ENCODE measurements at regions not wholly inside any gene's neighbourhood (a gene's known extent, or its start where the extent isn't known, plus 50 kb on each side); places are given as distances from the start of the nearest gene placed in this dataset.

- Histone ChIP-seq H3F3A (ENCODE audit: insufficient read depth, low read length, poor library complexity, severe bottlenecking) (no peaks in the 10 kb centered on the region), H3K27me3 (ENCODE audit: insufficient read depth, low read depth, low read length) (no peaks in the 10 kb centered on the region), H3K9me2 (ENCODE audit: insufficient read depth, low read length) (no peaks in the 10 kb centered on the region), H2AFZ (ENCODE audit: low read depth, low read length) (no peak overlapping the region), H3K9ac (ENCODE audit: low read length) (no peak overlapping the region), H3K27ac (ENCODE audit: low read length) (no peak overlapping the region), H3K79me2 (replicated peaks; ENCODE audit: insufficient read depth, low read length) (no peaks in the 10 kb centered on the region), H4K20me1 (ENCODE audit: insufficient read depth) (no peaks in the 10 kb centered on the region), H3K4me3 (ENCODE audit: low read length) (no peak overlapping the region), H3K9me3 (ENCODE audit: low read length) (no peaks in the 10 kb centered on the region), H3K4me2 (ENCODE audit: low read length) (no peak overlapping the region), H3K36me3 (ENCODE audit: insufficient read depth, low read length) (no peaks in the 10 kb centered on the region)
- TF ChIP-seq TAF1 (IDR thresholded peaks at IDR 0.05; ENCODE audit: low read depth) (no peak), MXI1 (conservative IDR thresholded peaks at IDR 0.05; ENCODE audit: poor library complexity, severe bottlenecking) (no peak), CTCF (IDR thresholded peaks at IDR 0.05; ENCODE audit: poor library complexity, severe bottlenecking) (no peak), POLR2AphosphoS5 (IDR thresholded peaks at IDR 0.05) (no peak), RAD21 (conservative IDR thresholded peaks at IDR 0.05) (no peak), EZH2 (IDR thresholded peaks at IDR 0.05; ENCODE audit: borderline replicate concordance, insufficient read depth, low read length, poor library complexity, severe bottlenecking) (no peak), EP300 (conservative IDR thresholded peaks at IDR 0.05; ENCODE audit: poor library complexity, severe bottlenecking) (no peak), SMC3 (conservative IDR thresholded peaks at IDR 0.05; ENCODE audit: poor library complexity) (no peak)
- TF ChIP-seq, protein P1, sequence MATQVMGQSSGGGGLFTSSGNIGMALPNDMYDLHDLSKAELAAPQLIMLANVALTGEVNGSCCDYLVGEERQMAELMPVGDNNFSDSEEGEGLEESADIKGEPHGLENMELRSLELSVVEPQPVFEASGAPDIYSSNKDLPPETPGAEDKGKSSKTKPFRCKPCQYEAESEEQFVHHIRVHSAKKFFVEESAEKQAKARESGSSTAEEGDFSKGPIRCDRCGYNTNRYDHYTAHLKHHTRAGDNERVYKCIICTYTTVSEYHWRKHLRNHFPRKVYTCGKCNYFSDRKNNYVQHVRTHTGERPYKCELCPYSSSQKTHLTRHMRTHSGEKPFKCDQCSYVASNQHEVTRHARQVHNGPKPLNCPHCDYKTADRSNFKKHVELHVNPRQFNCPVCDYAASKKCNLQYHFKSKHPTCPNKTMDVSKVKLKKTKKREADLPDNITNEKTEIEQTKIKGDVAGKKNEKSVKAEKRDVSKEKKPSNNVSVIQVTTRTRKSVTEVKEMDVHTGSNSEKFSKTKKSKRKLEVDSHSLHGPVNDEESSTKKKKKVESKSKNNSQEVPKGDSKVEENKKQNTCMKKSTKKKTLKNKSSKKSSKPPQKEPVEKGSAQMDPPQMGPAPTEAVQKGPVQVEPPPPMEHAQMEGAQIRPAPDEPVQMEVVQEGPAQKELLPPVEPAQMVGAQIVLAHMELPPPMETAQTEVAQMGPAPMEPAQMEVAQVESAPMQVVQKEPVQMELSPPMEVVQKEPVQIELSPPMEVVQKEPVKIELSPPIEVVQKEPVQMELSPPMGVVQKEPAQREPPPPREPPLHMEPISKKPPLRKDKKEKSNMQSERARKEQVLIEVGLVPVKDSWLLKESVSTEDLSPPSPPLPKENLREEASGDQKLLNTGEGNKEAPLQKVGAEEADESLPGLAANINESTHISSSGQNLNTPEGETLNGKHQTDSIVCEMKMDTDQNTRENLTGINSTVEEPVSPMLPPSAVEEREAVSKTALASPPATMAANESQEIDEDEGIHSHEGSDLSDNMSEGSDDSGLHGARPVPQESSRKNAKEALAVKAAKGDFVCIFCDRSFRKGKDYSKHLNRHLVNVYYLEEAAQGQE (IDR thresholded peaks at IDR 0.05; ENCODE audit: borderline replicate concordance), result no peak
These were observed 645.2 kb upstream of the RGMB start for GRCh38 chr5:98128271-98128670.

DNA sequence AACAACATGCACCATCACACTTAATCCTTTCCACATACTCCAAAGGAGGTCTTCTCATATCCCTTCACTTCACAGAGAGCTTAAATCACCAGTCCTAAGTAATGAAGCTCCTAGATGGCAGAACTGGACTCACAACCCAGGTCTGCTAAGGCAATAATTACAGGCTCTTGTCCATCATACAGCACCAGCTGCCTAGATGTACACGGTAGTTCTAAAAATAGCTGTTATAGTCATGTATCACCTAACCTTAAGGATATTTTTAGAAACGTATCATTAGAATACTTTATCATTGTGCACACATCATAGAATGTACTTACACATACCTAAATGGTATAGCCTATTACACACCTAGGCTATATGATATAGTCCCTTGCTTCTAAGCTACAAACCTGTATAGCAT is 644.6 kb upstream of the RGMB start:
- Histone ChIP-seq H3K36me3 (ENCODE audit: insufficient read depth, low read length) (no peaks in the 10 kb centered on the region), H3K9ac (ENCODE audit: low read length) (no peak overlapping the region), H3K4me3 (ENCODE audit: low read length) (no peak overlapping the region), H3K27me3 (ENCODE audit: insufficient read depth, low read depth, low read length) (no peaks in the 10 kb centered on the region), H3K9me3 (ENCODE audit: low read length) (no peaks in the 10 kb centered on the region), H2AFZ (ENCODE audit: low read depth, low read length) (no peak overlapping the region), H3F3A (ENCODE audit: insufficient read depth, low read length, poor library complexity, severe bottlenecking) (no peaks in the 10 kb centered on the region), H3K4me2 (ENCODE audit: low read length) (no peak overlapping the region), H3K79me2 (replicated peaks; ENCODE audit: insufficient read depth, low read length) (no peaks in the 10 kb centered on the region), H3K9me2 (ENCODE audit: insufficient read depth, low read length) (no peaks in the 10 kb centered on the region), H4K20me1 (ENCODE audit: insufficient read depth) (no peaks in the 10 kb centered on the region), H3K27ac (ENCODE audit: low read length) (no peak overlapping the region)
- TF ChIP-seq TAF1 (IDR thresholded peaks at IDR 0.05; ENCODE audit: low read depth) (no peak), SMC3 (conservative IDR thresholded peaks at IDR 0.05; ENCODE audit: poor library complexity) (no peak), CTCF (IDR thresholded peaks at IDR 0.05; ENCODE audit: poor library complexity, severe bottlenecking) (no peak), MXI1 (conservative IDR thresholded peaks at IDR 0.05; ENCODE audit: poor library complexity, severe bottlenecking) (no peak), EZH2 (IDR thresholded peaks at IDR 0.05; ENCODE audit: borderline replicate concordance, insufficient read depth, low read length, poor library complexity, severe bottlenecking) (no peak), EP300 (conservative IDR thresholded peaks at IDR 0.05; ENCODE audit: poor library complexity, severe bottlenecking) (no peak), POLR2AphosphoS5 (IDR thresholded peaks at IDR 0.05) (no peak), RAD21 (conservative IDR thresholded peaks at IDR 0.05) (no peak)
- TF ChIP-seq, protein P1 (IDR thresholded peaks at IDR 0.05; ENCODE audit: borderline replicate concordance), result no peak
